ENCODE measurements at regions not wholly inside any gene's neighbourhood (a gene's known extent, or its start where the extent isn't known, plus 50 kb on each side); places are given as distances from the start of the nearest gene placed in this dataset.
"Not testable (repeated sequence)": the region's sequence is repeated elsewhere in the genome, so short reads cannot be mapped to it uniquely, and the experiment has no call there.

DNA sequence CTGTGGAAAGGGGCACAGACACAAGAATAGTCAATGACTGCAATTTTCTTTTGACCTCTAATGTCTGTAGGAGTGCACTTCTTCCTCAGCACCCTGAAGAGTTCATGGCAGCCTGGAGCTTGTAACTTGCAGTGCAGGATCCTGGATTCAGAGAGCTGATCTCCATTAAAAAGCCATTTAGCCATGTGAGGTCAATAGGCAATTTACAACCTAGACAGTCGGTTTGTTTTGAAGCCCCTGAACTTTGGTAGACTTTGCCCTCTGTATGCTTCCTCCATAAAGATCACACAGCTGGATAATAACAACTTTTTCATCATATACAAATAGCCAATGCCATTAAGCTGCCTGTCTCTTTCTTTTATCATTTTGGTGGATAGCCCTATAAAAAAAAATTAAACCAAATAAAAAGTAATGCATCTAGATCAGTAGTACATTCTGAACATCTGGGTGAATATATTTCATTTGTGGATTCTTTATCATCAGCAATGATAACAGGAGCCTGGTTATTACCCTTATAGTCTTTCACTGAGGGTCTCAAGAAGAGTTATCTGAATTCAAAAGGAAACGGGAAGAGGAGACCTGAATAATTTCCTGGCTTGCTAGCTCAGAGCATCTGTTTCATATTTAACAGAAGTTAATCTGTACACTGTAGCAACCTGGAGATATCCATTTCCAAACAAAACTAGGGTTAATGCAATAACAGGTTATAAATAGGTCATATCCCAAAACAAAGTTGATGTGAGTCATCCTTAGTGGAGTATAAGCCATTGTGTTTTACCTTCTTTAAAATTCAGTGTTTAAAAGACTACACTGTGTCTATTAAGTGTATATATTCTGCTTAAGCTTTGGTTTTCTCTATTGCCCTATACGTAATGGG is 193.8 kb upstream of the ACTBL2 start:
- no peak for DNase-seq (ENCODE audit: low spot score)

DNA sequence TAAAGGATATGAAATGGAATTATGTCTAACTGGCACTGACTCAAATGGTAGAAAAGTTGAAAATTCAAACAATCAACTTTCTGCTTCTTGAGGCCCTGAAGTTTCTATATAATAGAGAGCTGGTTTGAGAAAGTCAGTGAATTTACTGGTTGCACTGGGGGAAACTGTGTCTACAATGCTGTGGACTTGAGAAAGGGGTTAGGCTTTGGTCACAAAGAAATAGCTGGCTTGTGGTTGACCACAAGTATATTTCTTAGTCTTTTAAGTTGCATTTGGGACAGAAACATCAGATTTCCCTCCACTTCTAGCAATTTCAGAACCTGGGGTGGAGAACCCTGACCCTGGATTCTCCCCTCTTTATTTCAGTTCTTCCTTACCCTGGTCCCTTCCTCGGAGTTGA is 192.6 kb upstream of the ACTBL2 start:
- DNase-seq (ENCODE audit: low spot score) = no peak

GRCh38 chr5:57671371-57671770 is 188.8 kb upstream of the ACTBL2 start:
- DNase-seq (ENCODE audit: low spot score) = no peak

GRCh38 chr5:57666582-57666981 is 184.0 kb upstream of the ACTBL2 start:
- no peak for DNase-seq (ENCODE audit: low spot score)

GRCh38 chr5:57665146-57665936 is 182.7 kb upstream of the ACTBL2 start:
- DNase-seq (ENCODE audit: low spot score) = no peak

GRCh38 chr5:57664700-57665099 is 182.1 kb upstream of the ACTBL2 start:
- DNase-seq (ENCODE audit: low spot score) = no peak

DNA sequence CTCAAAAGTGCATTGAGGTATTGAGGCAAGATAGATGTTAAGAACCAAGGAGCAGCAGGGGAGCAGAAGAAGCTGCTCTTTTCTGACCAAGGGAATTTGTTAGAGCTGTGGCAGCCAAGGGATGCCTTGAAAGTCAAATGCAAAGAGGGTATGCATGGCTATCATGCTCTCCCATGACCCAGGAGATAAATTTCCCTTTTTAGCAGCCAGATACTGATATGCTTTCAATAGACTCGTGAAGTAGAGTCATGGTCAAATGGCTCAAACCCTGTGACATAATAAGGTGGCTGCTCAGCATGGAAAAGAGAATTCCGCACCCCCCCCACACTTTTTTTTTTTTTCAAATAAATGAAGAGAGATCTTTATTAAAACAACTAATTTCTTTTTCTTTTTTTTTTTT is 180.9 kb upstream of the ACTBL2 start:
- DNase-seq (ENCODE audit: low spot score) = no peak

DNA sequence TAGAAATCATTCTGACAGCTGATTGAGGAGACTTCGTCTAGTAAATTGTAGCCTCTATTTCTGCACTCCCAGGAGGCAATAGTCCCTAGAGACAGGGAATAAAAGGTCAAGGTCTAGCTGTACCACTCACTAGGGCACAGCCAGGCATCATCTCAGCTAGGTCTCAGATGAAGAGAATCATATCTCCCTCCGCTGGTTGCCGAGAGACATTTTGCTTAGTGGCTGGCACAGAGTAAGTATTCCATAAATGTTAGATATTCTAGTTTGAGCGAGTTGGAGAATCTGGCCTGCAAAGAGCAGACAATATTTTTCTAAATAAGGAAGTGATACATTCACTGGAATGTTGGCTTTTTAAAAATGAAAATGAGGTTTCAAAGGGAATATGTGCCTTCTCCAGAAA is 180.4 kb upstream of the ACTBL2 start:
- DNase-seq (ENCODE audit: low spot score) = no peak

DNA sequence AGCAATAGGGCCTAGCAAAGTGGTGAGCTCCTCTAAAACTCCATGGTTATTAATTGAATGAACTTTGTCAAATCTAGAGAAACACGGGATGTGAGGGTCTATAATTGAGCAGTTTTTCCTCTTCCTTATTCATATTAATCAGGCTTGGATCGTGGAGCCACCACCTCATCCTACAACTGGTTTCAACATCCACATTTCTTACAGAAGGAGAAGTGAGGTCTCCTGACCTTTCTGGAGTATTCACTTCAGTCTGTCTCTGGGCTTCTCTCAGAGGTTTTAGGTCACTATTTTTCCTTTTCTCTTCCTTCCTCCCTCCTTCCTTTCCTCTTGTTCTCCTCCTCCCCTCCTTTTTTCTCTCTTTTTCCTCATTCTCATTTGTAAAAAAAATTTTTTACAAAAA is 177.3 kb upstream of the ACTBL2 start:
- DNase-seq (ENCODE audit: low spot score) = peak; percentile 67

DNA sequence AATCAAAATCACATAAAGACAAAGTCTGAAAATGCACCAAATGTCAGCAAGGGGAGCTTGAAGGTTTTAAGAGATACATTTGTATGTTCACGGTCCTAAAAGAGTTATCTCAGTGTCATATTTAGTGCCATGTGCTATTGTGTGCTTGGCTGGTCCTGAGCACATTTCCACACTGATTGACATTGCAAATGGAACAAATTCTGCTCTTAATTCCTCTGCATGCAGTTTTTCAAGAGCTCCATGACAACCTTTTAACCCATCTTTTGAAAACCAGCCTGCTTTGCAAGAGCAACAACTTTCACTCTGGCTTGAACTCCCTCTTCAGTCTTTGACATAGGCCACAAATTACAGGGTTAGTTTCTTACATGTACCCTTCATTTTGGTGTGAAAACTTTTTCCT is 175.4 kb upstream of the ACTBL2 start:
- no peak for DNase-seq (ENCODE audit: low spot score)

- no peak for DNase-seq (ENCODE audit: low spot score)
Measured at GRCh38 chr5:57655228-57655627, 172.6 kb upstream of the ACTBL2 start.

DNA sequence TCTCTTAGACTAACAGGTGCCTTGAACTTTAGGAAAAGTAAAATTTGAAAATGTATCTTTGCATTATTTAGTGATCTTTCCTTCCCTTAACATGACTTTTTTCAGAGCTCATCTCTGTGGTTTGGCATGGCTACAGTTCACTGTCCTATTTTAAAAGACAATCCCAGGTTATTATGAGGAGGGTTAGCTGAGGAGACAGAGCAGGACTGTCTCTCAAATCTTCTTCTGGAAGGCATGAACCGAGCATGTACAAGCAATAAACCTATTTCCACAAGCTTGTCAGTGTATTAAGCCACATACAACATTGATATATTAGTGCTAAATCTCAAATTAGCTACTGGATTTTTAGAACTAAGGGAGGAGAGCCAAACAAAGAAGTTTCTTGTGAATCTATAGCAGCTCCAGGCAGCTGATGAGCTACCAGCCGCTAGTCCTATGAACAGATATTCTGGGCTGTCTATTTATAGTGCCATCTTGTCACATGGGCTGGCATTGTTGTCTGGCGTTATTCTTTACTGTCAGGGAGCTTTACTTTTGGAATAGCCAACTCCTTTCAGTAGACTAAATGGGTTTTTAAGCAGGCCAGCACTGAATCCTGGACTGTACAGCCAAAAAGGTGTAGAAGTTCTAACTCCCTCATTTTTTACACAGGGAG is 171.2 kb upstream of the ACTBL2 start:
- peak; percentile 92 for DNase-seq (ENCODE audit: low spot score)

DNA sequence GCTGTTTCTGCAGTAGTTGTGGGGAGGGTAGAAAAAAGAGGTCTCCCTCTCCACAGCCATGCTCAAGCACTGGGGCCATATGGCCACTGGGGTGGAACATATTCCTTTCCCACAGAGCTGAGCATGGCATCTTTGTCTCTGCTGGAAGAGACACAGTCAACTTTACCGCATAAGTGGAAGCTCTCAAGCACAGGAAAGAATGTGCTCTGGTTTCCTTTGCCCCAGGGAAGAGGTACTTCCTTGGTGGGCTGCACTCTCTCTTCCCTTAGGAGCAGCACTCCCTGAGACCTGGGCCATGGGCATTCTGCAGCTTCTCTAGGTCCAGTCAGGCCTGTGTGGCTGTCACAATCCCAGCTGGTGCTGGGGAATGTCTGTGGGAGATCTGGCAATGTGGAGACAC is 168.5 kb upstream of the ACTBL2 start:
- DNase-seq (ENCODE audit: low spot score) = no peak

DNA sequence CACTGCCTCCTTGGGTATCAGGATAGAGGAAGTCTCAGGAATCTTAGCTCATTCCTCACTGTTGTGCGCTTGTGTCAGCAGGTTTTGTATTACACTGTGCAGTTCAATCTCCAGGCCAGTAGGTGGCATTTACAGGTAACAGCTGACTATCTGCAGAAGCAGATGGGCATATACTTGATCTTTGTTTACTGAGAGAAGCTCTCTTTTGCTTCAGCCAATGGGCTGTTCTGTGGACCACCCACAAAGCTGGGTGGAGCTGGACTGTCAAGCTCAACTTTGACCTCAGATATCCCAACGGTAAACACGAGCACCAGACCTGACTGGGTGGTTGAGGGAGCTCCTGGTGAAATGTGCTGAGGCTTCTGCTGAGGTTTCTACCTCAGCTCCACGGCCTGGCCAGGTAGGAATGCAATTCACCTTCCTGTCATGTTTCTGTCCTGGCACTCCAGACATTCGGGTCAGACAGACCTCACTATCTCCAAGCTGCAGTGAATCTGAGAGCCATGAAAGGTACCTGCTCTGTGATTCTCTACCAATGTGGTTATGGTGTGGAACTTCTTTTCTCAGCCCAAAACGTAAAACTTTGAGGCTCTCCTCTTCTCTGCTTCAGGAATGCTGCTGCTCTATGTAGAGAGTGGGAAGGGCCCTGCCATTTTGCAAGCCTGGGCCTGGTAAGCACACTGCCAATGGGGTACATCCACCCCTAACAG is 167.9 kb upstream of the ACTBL2 start:
- DNase-seq (ENCODE audit: low spot score) = no peak

DNA sequence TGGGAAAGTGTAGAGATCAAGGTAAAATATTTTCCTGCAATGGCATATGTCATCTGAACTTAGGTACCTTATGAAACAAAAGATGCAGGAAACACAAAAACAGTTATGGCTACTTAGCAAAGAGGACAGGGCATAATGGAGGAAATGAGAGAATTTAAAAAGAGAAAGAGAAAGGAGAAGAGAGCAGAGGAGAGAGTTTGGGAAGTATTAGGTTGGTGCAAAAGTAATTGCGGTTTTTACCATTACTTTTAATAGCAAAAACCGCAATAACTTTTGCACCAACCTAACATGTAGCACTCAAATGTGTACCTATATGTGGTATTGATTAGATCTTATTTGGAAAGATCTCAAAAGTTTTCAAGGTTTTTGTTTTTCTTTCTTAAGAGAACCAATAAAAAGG is 160.1 kb upstream of the ACTBL2 start:
- DNase-seq (ENCODE audit: low spot score) = no peak

GRCh38 chr5:57642066-57642465 is 159.5 kb upstream of the ACTBL2 start:
- DNase-seq (ENCODE audit: low spot score) = no peak

- DNase-seq (ENCODE audit: low spot score) = no peak
Measured at GRCh38 chr5:57635146-57635777, 152.7 kb upstream of the ACTBL2 start.

DNA sequence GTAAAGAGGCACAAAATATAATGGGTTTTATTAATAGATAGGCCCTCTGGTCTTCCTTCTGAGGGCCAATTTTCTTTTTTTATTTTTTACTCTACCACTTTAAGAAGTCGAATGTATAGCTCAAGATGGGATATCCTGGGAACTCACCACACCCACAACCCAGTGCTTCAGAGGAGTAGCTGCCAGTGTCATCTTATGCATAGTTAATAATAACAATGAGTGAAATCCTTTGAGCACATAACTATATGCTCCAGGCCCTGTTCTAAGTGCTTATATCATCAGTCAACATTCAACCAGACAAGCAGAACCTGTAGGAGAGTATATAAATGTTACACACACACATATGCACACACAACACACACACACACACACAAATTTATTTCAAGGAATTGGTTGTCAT is 150.3 kb upstream of the ACTBL2 start:
- DNase-seq (ENCODE audit: low spot score) = no peak

GRCh38 chr5:57631139-57631538 is 148.5 kb upstream of the ACTBL2 start:
- not testable (repeated sequence) for DNase-seq (ENCODE audit: low spot score)

- no peak for DNase-seq (ENCODE audit: low spot score)
Measured at GRCh38 chr5:57627661-57628060, 145.1 kb upstream of the ACTBL2 start.

- DNase-seq (ENCODE audit: low spot score) = no peak
Measured at GRCh38 chr5:57626703-57627102, 144.1 kb upstream of the ACTBL2 start.

- DNase-seq (ENCODE audit: low spot score) = no peak
Measured at GRCh38 chr5:57621624-57622023, 139.0 kb upstream of the ACTBL2 start.

Measured in pons (tissue), 1 donor.